Type B pancreatic cell (in vitro differentiated cells): ENCODE measurements at regions not wholly inside any gene's neighbourhood (a gene's known extent, or its start where the extent isn't known, plus 50 kb on each side); places are given as distances from the start of the nearest gene placed in this dataset.

Source experiments
- DNase-seq: peaks from one replicate; pipeline ENCODE4 v3.0.0; 2021; ENCODE audit warnings: mixed read lengths; ENCODE audit not compliant: unreplicated experiment; ENCODE audit errors: extremely low spot score
- H3K27ac Mint-ChIP-seq: 2 replicates; pipeline ENCODE4 v1.8.0; 2021; ENCODE audit warnings: mild to moderate bottlenecking, mixed read lengths
- H3K27me3 Mint-ChIP-seq: 2 replicates; pipeline ENCODE4 v1.8.0; 2021; ENCODE audit warnings: mixed read lengths
- H3K36me3 Mint-ChIP-seq: 2 replicates; pipeline ENCODE4 v1.8.0; 2021; ENCODE audit warnings: mixed read lengths
- H3K4me1 Mint-ChIP-seq: one replicate; pipeline ENCODE4 v1.8.0; 2021; ENCODE audit warnings: mixed read lengths; ENCODE audit not compliant: unreplicated experiment
- H3K4me3 Mint-ChIP-seq: 2 replicates; pipeline ENCODE4 v1.8.0; 2021; ENCODE audit warnings: mild to moderate bottlenecking, mixed read lengths
- H3K9me3 Mint-ChIP-seq: 2 replicates; pipeline ENCODE4 v1.8.0; 2021; ENCODE audit warnings: mixed read lengths
- TF ChIP-seq, protein P1 (sequence below): fragments of 200-600 bp; sonication (generic); conservative IDR thresholded peaks from 2 replicates; pipeline ENCODE4 v1.5.0; 2021; ENCODE audit warnings: antibody characterized with exemption, mild to moderate bottlenecking

DNA sequence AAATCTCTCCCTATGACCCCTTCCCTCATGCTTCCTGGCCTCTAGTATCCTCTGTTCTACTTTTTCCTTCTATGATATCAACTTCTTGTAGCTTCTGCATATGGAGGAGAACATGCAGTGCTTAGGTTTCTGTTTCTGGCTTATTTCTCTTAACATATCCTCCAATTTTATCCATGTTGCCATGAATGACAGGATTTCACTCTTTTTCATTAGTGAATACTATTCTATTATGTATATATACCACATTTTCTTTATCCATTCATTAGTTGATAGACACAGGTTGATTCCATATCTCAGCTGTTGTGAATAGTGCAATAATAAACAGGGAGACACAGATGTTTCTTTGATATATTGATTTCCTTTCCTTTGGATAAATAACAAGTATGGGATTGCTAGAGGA lies 123.3 kb upstream of the SESN3 start:
- no peak overlapping the region for H3K4me3 Mint-ChIP-seq
- TF ChIP-seq, protein P1, sequence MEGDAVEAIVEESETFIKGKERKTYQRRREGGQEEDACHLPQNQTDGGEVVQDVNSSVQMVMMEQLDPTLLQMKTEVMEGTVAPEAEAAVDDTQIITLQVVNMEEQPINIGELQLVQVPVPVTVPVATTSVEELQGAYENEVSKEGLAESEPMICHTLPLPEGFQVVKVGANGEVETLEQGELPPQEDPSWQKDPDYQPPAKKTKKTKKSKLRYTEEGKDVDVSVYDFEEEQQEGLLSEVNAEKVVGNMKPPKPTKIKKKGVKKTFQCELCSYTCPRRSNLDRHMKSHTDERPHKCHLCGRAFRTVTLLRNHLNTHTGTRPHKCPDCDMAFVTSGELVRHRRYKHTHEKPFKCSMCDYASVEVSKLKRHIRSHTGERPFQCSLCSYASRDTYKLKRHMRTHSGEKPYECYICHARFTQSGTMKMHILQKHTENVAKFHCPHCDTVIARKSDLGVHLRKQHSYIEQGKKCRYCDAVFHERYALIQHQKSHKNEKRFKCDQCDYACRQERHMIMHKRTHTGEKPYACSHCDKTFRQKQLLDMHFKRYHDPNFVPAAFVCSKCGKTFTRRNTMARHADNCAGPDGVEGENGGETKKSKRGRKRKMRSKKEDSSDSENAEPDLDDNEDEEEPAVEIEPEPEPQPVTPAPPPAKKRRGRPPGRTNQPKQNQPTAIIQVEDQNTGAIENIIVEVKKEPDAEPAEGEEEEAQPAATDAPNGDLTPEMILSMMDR: no peak
- H3K4me1 Mint-ChIP-seq: peaks cover 2% of the 10 kb centered on the region
- no peaks in the 10 kb centered on the region for H3K36me3 Mint-ChIP-seq
- no peak for DNase-seq
- no peaks in the 10 kb centered on the region for H3K27me3 Mint-ChIP-seq
- H3K9me3 Mint-ChIP-seq: peaks cover 8% of the 10 kb centered on the region
- no peak overlapping the region for H3K27ac Mint-ChIP-seq

DNA sequence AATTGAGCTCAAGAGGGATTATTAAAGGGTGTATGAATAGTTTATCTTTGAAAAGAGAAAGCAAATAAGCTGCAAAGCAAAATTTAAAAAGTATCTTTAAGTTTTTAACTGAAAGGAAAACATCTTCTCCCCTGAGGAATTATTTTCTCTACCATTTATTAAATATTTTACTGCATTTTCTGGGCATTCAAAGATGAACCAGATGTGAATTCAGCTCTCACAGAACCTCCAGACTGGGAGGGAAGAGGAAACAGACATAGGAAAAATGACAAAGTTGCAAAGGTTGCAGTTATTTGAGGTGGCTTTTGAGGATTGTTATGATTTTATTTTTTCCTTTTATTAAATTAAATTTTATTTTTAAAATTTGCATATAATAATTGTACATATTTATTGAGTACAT lies 122.7 kb upstream of the SESN3 start:
- Mint-ChIP-seq H3K36me3 (peaks cover 5% of the 10 kb centered on the region), H3K27ac (no peak overlapping the region), H3K27me3 (no peaks in the 10 kb centered on the region), H3K9me3 (peaks cover 14% of the 10 kb centered on the region), H3K4me3 (no peak overlapping the region), H3K4me1 (no peaks in the 10 kb centered on the region)
- no peak for DNase-seq
- TF ChIP-seq, protein P1: no peak

DNA sequence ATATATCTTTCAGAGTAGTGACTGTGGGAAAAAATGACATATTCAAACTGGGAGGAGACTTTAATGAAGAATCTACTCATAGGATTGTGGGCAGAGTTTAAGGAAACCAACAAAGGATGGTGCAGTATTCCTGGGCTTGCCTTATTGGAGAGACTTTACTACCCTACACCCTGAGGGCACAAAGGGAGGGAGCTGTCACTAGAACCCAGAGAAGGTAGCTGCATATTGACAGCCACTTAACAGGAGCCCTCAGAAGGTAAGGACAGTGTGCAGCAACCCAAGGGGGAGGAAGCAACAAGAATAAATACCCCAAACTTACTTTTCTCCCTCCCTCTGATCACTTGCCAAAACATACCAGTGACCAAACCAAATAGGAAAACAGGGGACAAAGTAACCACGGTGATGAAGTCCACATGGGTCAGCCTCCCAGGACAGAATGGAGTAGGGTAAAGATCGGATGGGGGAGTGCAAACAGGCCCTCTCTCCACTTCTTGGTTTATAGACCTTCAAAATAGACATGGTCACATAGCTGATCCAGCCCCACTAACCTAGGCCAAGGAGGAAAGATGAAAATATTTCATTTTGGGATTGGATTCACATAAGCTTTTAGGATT lies 121.8 kb upstream of the SESN3 start:
- no peak overlapping the region for H3K27ac Mint-ChIP-seq
- no peak overlapping the region for H3K4me3 Mint-ChIP-seq
- H3K4me1 Mint-ChIP-seq: no peaks in the 10 kb centered on the region
- H3K36me3 Mint-ChIP-seq: peaks cover 5% of the 10 kb centered on the region
- TF ChIP-seq, protein P1: no peak
- no peaks in the 10 kb centered on the region for H3K27me3 Mint-ChIP-seq
- DNase-seq: no peak
- H3K9me3 Mint-ChIP-seq: peaks cover 14% of the 10 kb centered on the region

DNA sequence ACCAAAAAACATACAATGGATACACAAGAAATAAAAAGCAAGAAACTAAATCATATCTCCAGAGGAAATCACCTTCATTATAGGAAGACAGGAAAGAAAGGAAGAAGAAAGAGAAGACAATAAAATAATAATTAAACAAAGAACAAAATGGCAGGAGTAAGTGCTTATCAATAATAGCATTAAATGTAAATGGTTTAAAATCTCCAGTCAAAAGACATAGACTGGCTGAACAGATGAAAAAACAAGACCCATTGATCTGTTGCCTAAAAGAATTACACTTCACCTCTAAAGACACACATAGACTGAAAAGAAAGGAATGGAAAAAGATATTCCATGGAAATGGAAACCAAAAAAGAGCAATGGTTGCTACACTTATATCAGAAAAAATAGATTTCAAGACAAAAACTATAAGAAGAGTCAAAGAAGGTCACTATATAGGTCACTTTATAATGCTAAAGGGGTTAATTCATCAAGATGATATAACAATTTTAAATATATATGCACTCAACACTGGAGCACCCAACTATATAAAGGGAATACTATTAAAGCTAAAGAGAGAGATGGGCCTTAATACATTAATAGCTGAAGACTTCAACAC lies 118.4 kb upstream of the SESN3 start:
- DNase-seq: no peak
- TF ChIP-seq, protein P1: no peak
- Mint-ChIP-seq H3K4me3 (no peak overlapping the region), H3K9me3 (peaks cover 10% of the 10 kb centered on the region), H3K4me1 (no peaks in the 10 kb centered on the region), H3K27ac (no peak overlapping the region), H3K36me3 (peaks cover 5% of the 10 kb centered on the region), H3K27me3 (no peaks in the 10 kb centered on the region)

DNA sequence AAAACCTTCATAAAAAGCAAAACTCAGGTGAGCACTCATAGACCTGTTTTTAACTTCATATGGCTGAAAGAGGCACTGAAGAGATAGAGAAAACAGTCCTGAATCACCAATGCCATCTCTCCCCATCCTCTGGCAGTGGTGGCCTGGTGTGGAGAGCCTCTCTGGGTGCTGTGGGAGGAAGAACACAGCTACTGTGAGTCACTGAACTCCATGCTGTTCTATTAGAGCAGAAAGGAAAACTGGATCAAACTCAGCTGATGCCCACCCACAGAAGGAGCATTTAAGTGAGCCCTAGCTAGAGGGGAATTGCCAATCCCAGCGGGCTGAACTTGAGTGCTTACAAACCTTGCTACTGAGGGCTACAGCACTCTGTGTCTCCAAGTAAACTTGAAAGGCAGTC lies 115.3 kb upstream of the SESN3 start:
- TF ChIP-seq, protein P1: no peak
- Mint-ChIP-seq H3K9me3 (peaks cover 10% of the 10 kb centered on the region), H3K36me3 (peaks cover 5% of the 10 kb centered on the region), H3K27me3 (peaks cover 4% of the 10 kb centered on the region), H3K4me1 (peaks cover 11% of the 10 kb centered on the region), H3K27ac (no peak overlapping the region), H3K4me3 (no peak overlapping the region)
- no peak for DNase-seq
